ENCODE measurements at regions not wholly inside any gene's neighbourhood (a gene's known extent, or its start where the extent isn't known, plus 50 kb on each side); places are given as distances from the start of the nearest gene placed in this dataset.

DNA sequence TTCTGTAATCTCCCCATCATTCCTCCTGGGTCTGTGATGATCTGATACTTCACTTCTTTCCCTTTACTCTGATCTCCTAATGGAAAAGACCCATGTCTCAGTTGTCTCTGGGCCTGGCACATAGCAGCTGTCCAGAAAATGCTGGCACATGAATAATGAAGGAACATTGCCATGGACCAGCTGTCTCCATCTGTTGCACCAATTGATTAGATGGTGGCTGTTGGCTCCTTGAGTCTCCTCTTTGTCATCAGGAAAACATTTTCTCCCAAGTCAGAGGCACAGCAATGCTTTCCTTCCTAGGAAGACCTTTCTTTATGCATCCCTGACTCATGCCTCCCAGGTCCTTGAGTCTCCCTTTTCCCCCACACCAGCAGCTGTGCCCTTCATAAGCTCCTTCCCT is 286.2 kb upstream of the CXCR4 start:
- no peak for DNase-seq (ENCODE audit: low read depth)

DNA sequence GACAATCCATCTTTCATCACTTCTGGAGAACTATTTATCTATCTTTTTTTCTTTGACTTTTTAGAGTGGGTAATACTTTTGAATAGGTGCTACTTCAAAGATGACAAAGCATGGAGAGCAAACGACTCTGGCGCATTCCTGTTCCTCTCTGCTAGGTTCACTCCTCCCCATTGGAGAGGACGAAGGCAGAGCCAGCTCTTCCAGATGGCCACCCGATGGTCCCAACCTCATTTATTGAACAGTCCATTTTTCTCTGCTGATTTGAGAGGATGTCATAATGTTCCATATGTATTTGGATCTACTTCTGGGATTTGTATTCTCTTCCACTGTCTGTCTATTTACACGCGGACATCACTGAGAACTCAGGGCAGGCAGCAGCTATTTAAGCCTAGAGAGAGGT is 284.3 kb upstream of the CXCR4 start:
- no peak for DNase-seq (ENCODE audit: low read depth)

DNA sequence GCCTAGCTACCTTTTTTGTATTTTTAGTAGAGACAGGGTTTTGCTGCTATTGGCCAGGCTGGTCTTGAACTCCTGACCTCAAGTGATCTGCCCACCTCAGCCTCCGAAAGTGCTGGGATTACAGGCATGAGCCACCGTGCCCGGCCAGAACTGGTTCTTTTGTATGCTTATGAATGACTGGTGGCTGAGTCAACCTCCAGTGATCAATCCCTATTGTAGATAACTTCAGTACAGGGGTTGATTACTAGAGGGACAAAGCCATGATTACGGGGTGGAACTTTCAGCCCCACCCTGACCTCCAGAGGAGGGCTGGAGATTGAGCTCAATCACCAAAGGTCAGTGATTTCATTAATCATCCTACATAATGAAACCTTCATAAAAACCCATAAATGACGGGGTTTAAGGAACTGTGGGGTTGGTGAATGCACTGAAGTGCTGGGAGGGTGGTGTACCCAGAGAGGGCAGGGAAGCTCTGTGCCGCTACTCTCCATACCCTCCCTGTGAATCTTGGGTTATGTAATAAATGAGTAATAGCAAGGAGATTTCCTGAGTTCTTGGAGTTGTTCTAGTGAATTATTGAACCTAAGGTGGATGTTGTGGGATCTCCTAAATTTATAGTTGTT is 281.8 kb upstream of the CXCR4 start:
- no peak for DNase-seq (ENCODE audit: low read depth)

DNA sequence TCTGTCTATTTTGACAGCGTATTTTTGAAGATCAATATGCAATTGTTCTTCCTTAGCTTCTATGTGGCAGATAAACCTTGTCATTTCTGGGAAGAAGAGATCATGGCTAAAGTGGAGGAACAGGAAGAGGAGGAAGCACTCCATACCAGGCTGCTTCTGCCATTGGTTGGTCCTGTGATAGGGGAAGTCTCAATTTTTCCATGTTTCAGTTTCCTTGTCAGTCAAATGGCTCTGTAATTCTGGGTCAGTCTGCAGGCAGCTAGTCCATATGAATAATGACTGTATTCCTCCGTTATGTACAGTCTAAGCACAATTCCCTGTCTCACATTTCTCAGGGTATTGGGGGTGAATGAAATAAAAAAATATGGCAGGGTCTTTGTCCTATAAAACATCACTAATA is 277.6 kb upstream of the CXCR4 start:
- no peak for DNase-seq (ENCODE audit: low read depth)

DNA sequence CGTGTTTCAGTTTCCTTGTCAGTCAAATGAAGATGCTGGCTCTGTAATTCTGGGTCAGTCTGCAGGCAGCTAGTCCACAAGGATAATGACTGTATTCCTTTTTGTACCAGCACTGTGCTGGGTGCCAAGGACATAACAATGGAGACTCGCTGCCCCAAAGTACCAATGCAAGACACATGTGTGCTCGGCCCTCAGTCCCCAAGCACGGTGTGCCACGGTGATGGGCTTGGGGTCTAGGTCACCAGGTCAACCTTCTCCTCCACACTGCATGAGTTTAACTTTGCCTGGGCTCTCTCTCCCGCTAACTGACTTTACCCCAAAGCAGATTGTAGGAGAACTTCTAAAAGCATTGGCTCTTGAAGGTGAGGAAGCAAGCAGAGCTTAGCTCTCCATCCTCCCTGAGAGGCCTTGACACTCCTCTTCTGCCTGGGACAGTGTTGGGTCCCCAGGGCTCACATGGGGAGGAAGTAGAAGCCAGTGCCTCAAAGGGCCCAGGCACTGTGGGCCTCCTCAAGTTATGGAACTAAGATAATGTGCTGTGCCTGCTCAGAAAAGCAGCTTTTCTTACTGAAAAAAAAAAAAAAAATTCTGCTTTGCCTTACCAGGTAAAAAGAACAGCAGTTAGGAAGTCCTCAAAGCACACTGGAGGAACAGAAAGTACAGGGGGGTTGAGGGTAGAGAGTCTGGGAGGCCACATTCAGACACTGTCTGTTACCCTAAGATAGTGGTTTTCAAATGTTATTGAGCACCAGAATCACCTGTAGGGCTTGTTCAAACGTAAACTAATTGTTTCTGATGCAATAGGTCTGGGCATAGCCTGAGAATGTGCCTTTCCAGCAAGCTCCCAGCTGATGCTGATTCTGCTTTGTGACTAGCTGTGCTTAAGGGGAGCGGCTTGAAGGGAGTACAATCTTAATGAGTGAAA is 276.4 kb upstream of the CXCR4 start:
- no peak for DNase-seq (ENCODE audit: low read depth)

DNA sequence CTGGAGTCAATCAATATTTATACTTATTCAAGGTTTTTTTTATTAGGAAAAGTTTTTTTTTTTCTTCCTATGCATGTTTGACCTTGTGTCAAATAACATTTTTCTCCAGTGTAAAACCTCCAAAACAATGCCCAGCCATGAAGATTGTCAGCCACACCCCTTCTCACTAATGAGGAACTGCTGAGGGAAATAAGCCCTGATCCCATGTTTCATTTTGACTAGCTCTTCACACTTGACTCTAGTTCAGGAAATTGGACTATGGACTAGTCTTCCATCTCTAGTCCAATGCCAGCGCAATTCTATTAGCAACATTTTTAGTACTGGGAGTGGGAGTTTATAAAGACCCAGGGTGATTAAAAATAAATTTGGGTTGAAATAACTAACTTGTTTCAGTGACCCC is 275.6 kb upstream of the CXCR4 start:
- DNase-seq (ENCODE audit: low read depth): no peak

DNA sequence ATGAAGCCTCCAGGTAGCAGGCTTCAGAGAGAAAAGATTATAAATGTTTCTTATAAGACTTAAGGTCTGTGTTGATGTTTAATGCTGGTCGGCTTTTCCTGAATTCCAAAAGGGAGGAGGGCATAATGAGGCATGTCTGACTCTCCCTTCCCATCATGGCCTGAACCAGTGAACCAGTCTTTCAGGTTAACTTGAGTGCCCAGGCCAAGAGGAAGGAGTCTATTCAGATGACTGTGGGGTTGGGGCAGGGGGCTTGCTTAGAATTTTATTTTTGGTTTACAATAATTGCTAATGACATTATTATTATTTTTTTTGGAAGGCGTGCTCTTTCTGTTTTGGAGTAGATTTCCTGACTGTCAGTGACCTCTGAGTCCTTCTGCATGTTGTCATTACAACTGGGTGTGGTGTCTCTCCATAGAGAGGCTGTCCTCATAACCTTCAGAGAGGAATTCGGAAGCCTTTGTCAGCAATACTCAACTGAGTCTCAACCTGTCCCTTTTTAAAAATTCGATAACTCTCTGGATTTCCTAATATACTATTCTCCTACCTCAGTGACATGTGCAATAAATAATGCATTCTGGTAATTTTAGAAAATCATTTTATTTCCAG is 275.1 kb upstream of the CXCR4 start:
- no peak for DNase-seq (ENCODE audit: low read depth)

DNA sequence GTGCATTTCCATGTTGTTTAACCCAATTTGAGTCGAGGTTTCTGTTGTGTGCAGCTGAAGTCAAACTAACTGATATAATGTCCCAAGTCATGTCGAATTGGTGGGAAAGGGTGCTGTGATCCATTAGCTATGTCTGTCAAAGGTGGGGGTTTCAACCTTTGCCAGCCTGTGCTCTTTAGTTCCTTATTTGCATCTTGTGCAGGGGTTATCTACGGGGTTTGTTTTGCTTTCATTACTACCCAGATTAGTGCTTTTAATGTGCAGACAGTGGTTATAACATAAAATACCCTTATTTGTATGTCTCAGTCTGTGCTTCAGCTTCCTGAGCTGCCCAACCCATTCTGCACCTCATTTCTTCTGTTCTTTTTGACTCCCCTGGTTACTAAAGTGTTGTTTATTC is 271.9 kb upstream of the CXCR4 start:
- no peak for DNase-seq (ENCODE audit: low read depth)

DNA sequence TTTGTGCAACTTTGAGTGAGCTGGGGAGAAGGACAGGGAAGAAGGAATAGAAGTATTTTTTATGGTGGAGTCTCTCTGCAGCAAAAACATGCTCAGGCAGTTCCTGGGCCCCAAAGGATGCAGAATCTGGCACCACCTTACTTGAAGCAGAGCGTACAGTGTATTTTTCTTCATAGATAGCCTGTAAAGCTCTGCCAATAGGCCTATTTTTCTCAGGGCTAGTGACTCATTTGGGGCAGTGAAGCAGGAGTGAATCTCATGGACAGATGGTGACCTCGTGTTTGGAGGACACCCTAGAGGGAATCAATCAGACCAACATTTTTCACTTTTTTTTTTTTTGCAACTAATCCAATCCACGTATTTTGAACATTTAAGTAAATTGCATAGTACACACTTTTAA is 268.1 kb upstream of the CXCR4 start:
- DNase-seq (ENCODE audit: low read depth): no peak

DNA sequence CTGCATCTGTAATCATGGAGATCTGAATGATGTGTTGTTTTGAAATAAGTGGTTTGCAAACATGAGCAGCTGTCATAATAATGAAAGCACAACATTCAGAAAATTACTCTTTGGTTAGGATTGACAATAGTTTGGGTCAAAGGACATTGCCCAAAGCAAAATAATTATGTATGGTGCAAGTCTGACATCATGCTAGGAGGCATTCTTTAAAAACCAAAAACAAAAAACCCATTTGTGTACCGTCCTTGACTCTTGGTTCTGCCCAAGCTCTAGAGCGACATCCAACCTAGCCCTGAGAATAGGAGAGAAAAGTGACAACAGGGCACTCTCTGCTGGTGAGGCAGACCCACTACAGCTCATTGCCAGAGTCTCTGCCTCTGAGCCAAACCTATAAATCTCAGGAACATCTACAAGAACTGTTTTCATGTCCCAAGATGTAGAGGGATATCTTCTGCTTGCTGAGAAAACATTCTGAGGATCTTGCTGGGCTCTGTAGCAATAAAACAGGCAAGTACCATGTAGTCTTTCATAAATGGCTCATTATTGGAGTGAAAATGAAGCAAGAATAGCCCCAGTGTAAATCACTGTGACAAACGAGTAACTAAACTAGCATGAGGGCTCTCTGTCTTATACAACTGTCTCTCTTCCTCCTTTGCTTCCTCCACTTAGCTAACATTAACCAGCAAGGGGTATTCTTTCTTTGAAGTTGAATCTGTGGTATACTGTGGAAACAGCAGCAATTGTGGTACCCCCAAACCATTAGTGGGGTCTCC is 266.8 kb upstream of the CXCR4 start:
- DNase-seq (ENCODE audit: low read depth): peak; percentile 34

DNA sequence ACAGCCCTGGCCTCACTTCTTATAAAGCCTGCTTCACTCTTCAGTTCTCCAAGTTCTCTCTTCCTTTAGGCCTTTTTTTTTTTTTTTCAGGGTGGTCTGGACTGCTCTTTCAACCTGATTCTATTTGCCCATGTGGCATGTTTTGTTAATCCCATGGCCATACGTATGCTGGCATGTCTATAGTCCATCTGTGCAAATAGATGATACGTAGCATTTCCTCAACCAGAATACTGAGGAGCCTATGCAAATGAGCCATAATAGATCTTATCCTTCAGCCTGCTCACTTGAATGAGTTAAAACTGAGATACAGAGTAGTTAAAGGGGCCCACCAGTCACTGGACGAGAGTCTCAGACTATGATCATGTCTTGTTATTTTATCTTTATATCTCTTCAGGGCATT is 265.2 kb upstream of the CXCR4 start:
- no peak for DNase-seq (ENCODE audit: low read depth)

DNA sequence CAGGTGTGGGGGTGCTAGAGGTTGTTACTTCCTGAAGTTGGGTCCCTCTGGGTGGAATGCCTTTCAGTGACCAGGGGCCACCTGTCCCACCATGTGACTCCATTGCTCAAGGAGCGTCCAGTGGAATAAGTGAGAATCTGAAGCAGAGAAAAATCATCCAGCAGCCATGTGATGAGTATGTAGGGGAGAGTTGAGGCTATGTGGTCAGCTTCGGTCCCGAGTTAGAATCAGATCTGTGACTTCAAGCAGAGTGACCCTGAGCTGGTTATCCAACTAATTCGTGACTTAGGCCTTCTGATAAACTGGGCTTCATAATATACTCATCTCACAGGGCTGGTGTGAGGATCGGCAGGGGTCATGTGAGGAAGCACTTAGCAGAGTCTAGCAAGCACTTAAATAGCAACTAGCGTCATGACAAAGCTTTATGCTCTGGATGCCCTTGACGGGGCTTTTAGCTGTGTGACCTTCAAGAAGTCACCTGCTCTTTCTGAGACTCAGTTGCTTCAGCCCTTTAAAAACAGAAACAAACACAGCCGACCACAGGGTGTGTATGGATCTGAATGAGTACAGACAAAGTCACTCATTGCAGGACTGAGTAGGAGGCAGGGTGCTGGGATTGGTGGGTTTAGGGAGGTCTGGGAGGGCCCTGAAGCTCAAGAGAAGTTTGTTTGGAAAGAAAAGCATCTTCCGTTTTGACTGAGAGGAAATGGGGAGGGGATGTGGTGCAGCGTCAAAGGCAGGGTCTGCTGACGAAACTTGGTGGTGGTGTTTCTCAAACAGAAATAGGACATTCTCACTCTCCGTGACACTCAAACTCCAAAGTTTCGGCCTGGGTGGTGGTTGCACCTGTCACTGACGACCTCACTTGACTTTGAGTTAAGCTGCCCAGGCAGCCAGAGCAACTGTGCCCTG is 264.0 kb upstream of the CXCR4 start:
- DNase-seq (ENCODE audit: low read depth): peak; percentile 22

DNA sequence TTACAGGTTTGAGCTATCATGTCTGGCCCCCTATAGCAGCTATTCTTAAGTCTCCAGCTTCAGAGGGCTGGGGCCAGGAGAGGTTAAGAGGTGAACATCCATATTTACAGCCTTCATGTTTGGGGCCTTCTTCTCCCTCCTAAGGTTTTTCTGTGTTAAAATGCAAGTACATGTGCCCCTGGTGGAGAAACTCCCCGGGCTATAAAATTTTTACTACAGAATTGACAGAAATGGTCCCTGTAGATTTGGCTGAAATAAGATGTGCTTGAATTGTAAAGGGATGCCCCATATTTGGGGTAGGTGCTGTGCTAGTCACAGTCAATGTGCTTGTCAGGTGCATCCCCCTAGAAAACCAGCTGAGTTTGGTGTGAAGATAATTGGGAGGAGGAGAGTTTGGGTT is 263.3 kb upstream of the CXCR4 start:
- DNase-seq (ENCODE audit: low read depth): no peak

DNA sequence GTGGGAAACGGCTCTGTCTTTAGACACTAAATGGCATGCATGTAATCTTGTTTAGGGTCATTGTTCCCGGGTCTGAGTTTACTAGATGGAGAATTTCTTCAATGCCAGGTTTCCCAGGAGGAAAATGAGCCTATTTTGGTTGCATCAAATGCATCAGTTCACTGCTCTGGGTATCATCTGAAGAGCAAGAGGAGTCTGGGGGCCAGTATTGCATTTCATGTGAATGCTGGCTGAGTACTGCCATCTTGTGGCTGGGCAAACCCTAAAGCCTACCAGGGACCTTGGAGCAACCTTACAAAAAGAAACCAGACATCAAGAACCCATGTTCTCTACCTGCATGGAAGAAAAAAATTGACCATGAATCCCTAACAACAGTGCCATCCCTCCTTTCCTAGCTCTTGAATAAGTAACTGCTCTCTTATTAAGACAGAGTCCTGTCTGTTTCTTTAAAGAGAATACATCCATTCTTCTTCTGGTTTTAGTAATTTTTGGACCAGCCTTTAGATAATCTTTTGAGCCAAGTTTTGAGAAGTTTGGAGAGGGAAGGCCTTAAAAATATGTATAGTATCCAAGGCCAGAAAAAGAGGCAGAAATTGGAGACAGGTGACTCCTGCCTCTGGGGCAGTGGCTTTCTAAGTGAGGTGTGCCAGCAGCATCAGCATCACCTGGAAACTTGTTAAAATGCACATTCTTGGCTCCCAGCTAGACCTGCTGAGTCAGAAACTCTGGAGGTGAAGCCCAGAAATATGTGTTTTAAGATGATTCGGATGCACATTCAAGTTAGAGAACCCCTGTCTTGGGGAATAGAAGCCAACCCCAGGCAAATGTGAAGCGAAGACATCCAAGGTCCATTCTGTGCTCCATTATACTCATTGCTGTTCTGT is 261.0 kb upstream of the CXCR4 start:
- DNase-seq (ENCODE audit: low read depth): peak; percentile 62

DNA sequence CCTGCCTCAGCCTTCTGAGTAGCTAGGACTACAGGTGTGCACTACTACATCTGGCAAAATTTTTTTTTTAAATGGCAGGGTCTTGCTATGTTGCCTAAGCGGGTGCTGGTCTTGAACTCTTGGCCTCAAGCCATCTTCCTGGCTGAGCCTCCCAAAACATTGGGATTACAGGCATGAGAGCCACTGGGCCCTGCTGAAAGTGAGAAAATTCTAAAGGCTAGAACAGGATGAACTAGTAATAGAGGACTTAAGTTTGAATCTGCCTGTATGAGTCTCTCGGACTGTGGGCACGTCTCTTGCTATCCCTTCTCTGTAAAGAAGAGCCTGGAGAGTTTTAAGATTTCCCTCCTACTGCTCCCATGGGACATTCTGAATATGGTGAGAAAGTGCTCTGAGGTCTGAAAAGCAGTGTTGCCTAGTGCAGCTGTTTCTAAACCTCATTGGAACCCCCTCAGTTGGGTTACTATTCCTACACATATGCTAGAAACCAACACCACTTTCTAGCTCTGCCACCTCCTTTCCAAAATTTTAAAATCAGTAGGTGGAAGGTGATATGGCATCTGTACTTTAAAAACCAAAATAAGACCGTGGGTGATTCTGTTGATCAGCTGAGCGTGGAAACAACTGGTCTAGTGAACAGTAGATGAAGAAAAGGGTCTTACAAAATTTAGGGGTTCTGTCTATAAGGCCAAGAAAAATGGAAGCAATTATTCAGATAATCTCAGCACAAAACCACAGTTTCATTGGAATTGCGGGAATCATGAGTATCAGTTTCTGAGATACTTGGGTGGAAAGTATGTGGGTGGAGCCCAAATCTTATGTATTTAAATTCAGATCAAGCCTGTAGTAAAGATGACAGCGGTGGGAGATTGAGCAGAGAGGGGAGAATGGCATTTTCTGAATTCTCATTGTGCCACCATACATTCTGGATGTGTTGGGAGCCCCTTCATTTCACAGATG is 259.8 kb upstream of the CXCR4 start:
- DNase-seq (ENCODE audit: low read depth): no peak

DNA sequence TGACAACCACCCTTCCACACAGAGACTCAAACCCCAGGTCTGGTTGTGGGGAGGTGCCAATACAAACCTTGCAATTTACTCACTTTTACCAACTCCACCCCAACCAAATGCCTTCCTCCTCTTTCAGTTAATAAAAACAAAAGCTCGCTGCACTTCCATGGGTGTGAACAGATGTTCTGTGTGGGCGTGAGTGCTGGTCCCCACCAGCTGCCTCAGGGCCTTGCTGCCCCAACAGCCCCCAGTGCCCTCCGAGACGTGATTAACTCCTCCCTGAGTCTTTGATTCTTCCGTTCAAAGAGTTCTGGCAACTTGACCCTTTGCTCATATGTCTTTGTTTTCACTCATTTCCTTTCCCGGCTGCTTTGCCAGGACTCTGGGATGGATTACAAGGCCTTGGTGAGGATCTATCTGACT is 258.9 kb upstream of the CXCR4 start:
- no peak for DNase-seq (ENCODE audit: low read depth)

DNA sequence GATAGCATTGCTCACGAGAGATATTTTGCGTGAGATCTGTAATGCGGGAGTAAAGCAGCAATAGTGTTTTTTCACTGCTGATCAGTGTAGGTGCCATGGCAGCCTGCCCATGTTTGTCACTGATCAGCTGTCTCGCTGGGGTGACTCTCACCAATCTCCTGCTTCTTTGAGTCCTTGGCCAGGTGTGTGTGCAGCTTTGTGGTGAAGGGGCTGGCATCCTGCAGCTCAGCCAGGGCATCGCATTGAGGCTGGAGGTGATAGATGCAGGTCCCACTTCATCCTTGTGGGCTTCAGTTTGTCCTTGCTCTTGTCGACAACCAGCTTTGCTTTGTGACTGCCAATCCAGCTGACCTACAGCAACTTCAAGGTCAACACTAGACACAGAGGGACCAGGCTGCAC is 258.3 kb upstream of the CXCR4 start:
- DNase-seq (ENCODE audit: low read depth): no peak

DNA sequence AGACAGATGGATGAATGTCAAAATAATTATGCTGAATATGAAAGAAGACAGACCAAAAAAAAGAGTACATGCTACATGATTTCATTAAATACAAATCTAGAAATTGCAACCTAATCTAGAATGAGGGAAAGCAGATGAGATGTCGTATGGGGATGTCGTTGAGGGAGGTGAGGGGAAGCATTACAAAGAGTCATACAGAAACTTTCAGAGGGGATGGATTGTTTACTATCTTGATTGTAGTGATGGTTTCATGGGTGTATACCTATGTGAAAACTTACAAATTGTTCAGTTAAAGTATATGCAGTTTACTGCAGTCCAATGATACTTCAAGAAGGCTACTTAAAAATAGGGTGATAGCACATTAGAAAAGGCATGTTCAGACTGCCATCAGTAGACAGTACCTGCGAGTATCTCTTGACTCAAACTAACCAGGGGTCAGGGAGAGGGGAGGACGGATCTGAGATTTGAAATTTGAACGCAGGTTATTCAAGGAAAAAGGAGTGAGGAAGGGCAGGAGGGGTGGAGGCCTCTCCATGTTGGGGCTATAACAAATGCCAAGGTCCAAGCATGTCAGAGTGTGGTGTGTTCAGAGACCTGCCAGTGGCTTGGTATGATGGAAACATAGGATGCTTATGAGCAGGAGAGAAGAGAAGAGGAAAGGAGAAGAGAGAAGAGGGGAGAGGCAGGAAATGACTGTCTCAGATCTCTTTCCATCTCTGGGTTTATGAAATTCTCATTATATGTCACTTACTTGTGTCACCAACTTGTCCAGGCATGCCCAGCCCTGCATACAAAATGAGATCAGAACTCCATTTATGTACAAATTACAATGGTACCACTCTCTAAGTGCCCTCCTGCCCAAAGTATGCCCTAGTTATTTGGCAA is 257.3 kb upstream of the CXCR4 start:
- no peak for DNase-seq (ENCODE audit: low read depth)

Data from stimulated activated CD4-positive, alpha-beta T cell treated with anti-CD3 and anti-CD28 coated beads, Interleukin-2, amount 100 ng/mL, for 4 hours (primary cell).